ENCODE measurements at regions not wholly inside any gene's neighbourhood (a gene's known extent, or its start where the extent isn't known, plus 50 kb on each side); places are given as distances from the start of the nearest gene placed in this dataset.

DNA sequence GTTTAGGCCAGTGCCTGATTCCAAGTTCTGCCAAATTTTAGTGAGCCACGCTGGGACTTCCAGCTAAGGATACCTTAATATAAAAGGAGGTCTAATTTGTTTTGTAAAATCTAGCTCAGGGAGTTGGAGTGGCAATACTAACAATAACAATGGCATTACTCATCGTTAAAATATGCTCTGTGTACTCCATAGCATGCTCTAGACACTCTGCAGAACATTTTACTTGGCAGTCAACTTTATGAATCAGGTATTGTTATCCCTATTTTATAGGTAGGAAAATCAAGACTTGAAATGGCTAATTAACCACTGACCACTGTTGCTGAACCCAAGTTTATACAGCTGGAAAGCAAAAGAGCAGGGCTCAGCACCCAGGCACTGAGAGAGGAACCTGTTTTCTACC is 485.0 kb upstream of the KIRREL3 start:
- TF ChIP-seq EP300 (IDR thresholded peaks at IDR 0.05): no peak
- TF ChIP-seq, protein P1, sequence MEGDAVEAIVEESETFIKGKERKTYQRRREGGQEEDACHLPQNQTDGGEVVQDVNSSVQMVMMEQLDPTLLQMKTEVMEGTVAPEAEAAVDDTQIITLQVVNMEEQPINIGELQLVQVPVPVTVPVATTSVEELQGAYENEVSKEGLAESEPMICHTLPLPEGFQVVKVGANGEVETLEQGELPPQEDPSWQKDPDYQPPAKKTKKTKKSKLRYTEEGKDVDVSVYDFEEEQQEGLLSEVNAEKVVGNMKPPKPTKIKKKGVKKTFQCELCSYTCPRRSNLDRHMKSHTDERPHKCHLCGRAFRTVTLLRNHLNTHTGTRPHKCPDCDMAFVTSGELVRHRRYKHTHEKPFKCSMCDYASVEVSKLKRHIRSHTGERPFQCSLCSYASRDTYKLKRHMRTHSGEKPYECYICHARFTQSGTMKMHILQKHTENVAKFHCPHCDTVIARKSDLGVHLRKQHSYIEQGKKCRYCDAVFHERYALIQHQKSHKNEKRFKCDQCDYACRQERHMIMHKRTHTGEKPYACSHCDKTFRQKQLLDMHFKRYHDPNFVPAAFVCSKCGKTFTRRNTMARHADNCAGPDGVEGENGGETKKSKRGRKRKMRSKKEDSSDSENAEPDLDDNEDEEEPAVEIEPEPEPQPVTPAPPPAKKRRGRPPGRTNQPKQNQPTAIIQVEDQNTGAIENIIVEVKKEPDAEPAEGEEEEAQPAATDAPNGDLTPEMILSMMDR (IDR thresholded peaks at IDR 0.05): no peak
- no peak for TF ChIP-seq POLR2A (IDR thresholded peaks at IDR 0.05; ENCODE audit: low read depth)
- TF ChIP-seq POLR2AphosphoS5 (IDR thresholded peaks at IDR 0.05): no peak
